ENCODE measurements at regions not wholly inside any gene's neighbourhood (a gene's known extent, or its start where the extent isn't known, plus 50 kb on each side); places are given as distances from the start of the nearest gene placed in this dataset.
A peak's percentile ranks its signal among the peaks of the same experiment; 100 is the strongest.
"Not testable (repeated sequence)": the region's sequence is repeated elsewhere in the genome, so short reads cannot be mapped to it uniquely, and the experiment has no call there.

GRCh38 chr18:38646296-38646695, 1080.7 kb upstream of the CELF4 start:
- no peak for DNase-seq

- no peak for DNase-seq
Measured at GRCh38 chr18:38644875-38645641, 1079.5 kb upstream of the CELF4 start.

GRCh38 chr18:38642711-38643110, 1077.1 kb upstream of the CELF4 start:
- DNase-seq: no peak

- DNase-seq: not testable (repeated sequence)
Measured at GRCh38 chr18:38639700-38640099, 1074.1 kb upstream of the CELF4 start.

DNA sequence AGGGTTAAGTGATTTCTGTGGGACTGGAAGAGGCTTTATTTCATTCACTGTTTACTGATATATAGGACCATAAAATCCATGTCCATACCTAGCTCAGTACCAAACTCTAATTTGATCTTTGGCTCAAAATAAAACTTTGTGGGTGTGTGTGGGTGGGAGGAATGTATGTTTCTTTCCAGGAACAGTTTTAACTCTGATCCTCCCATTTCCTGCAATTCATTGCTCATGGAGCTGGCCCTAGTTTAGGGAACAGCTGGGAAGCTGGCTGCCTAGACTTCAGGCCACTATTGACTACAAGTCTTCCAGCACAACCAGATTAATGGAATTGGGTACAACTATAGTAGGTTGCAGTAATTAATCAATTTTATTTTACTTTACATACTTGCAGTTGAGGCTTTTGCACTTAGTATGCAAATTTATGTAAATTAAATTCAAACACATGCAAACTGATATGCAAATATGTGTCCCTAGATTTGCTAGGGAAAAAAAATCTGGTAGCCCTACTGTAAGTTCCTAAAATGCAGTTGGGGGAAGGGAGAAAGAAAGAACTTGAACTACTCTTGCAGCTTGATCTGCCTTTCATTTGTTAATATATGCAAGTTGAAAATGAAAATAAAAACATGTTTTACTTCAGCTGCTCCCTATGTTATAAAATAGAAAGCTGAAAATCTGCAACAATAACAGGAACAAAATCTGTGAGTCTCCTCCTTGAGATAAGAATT, 1070.3 kb upstream of the CELF4 start:
- no peak for DNase-seq

DNA sequence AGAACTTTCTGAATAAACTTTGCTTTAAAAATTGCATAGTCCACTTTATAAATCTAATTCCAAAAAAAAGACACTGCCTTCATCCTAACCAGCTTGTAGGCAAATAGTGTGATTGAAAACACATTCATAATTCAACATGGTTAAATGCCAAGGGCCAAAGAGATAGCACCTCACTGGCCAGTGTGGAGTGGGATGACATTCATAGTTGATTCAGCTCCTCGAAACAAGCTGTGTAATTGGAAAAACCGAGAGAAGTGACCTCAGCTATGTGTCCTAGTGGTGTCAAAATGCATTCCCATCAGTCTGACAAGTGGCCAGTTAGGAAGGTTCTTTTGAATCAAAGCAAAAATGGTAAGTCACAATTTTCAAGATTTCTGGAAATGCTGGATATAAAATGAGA, 1068.5 kb upstream of the CELF4 start:
- no peak for DNase-seq

GRCh38 chr18:38633333-38633732, 1067.7 kb upstream of the CELF4 start:
- DNase-seq: no peak

GRCh38 chr18:38619129-38619528, 1053.5 kb upstream of the CELF4 start:
- DNase-seq: no peak

DNA sequence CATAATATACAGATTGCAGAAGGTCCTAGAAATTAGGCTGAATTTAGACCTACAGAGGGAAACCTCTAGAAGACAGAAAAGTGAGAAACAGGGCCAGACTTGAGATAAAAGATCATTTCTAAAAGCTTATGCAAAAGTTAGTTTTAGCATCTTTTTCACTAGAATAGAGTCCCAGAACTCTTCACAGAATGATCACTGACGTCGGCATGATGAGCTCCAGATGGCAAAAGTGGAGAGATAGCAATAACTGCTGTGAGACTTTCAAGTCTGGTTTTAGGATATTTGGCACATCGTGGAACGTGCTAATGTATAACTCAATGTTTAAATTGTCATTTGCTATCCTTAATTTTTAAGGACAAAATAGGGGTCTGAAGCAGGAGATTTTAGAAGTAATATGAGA, 1050.7 kb upstream of the CELF4 start:
- no peak for DNase-seq

- DNase-seq: no peak
Measured at GRCh38 chr18:38612904-38613303, 1047.3 kb upstream of the CELF4 start.

- DNase-seq: no peak
Measured at GRCh38 chr18:38611036-38611964, 1045.7 kb upstream of the CELF4 start.

- DNase-seq: no peak
Measured at GRCh38 chr18:38606841-38607240, 1041.2 kb upstream of the CELF4 start.

DNA sequence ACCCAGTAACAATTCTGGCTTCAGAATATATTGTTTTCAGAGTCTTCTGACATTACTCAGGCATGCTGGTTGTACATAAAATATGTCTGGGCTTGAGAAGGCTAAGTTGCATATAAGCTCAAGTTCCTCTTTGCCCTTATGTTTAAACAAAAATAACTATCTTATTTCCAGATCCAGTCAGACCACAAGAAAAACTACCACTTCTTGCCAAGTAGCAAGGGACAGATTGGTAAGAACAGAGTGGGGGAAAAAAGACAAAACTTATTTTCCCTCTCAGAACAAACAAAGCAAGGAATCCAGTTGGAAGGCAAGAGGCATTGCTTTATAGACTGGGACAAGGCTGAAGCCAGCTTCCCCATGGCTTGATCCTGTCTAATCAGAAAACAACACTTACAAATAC, 1036.7 kb upstream of the CELF4 start:
- no peak for DNase-seq

- DNase-seq: no peak
Measured at GRCh38 chr18:38587571-38587970, 1022.0 kb upstream of the CELF4 start.

DNA sequence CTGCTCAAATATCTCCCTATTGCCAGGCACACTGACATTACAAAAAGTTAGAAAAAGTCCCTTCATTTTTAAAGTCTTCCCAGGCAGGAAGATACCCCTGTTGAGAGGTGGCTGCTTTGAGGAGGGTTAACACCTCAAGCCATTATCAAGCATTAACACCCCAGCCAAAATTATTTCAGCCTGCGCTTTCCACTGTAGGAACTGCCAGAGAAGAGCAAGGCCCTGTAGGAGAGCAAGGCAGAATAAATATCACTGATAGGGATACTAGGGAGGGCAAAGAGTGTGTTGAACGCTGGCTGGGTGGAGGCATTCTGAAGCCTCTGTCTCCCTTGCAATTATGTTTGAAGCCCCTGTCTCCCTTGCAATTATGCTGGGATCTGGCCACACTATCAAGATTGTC, 1020.7 kb upstream of the CELF4 start:
- DNase-seq: no peak

- DNase-seq: no peak
Measured at GRCh38 chr18:38579764-38580163, 1014.2 kb upstream of the CELF4 start.

- DNase-seq: no peak
Measured at GRCh38 chr18:38576916-38577315, 1011.3 kb upstream of the CELF4 start.

GRCh38 chr18:38576349-38576748, 1010.8 kb upstream of the CELF4 start:
- no peak for DNase-seq

- no peak for DNase-seq
Measured at GRCh38 chr18:38575648-38576047, 1010.0 kb upstream of the CELF4 start.

- DNase-seq: no peak
Measured at GRCh38 chr18:38575023-38575422, 1009.4 kb upstream of the CELF4 start.

GRCh38 chr18:38572554-38573111, 1007.0 kb upstream of the CELF4 start:
- DNase-seq: peak; percentile 98

DNA sequence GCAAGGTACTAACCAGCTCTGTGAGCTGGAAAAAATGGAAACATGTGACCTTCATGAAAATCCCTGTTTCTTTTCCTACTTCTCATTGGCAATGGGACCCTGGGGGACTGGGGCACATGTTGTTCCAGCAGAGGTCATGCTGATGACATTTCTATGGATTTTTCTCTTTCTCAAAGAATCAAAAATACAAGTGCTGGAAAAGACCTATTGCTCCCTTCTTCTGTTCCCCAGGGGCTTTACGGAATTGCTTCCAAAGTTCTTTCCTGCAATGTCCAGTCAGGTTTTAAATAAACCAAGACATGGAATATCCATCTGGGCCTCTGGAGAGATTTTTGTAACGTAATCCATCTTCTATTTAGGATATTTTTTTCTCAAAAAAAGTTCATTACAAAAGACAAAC, 1006.1 kb upstream of the CELF4 start:
- DNase-seq: no peak

- DNase-seq: no peak
Measured at GRCh38 chr18:38565513-38565912, 999.9 kb upstream of the CELF4 start.

Data from NCI-H1105 treated with DMSO at 0.1 percent for 48 hours (cell line).